HepG2 (cell line): ENCODE measurements at regions not wholly inside any gene's neighbourhood (a gene's known extent, or its start where the extent isn't known, plus 50 kb on each side); places are given as distances from the start of the nearest gene placed in this dataset.

Experiments
- CENPT ChIP-seq: sonication (generic); formaldehyde crosslinking; IDR thresholded peaks from 2 replicates; pipeline ENCODE4 v1.8.0; 2022; ENCODE audit warnings: low read depth, mild to moderate bottlenecking, moderate library complexity, missing genetic modification reagents
- GABPA ChIP-seq, 2 experiments: IDR thresholded peaks; 2 replicates each; pipeline ENCODE4 v1.6.1; 2011 to 2016; ENCODE audit warnings: low read depth in 2 of 2, low read length in 1 of 2, missing biosample characterization in 1 of 2, missing genetic modification characterization in 1 of 2
- MZF1 ChIP-seq: sonication (generic); formaldehyde crosslinking; IDR thresholded peaks from 2 replicates; pipeline ENCODE4 v1.8.1; 2023; ENCODE audit warnings: mild to moderate bottlenecking, missing genetic modification reagents, borderline replicate concordance
- POLR2A ChIP-seq, 2 experiments: IDR thresholded peaks; 2 replicates each; pipeline ENCODE4 v1.6.1; 2011; ENCODE audit warnings: low read depth in 2 of 2, low read length in 2 of 2, mild to moderate bottlenecking in 1 of 2, moderate library complexity in 1 of 2; ENCODE audit not compliant: insufficient read depth in 1 of 2
- PTBP1 ChIP-seq: fragments of 200-400 bp; formaldehyde crosslinking; IDR thresholded peaks from 2 replicates; pipeline ENCODE4 v1.6.1; 2018; ENCODE audit warnings: low read length, low read depth; ENCODE audit not compliant: poor library complexity, severe bottlenecking
- SRY ChIP-seq: sonication (generic); formaldehyde crosslinking; IDR thresholded peaks from 2 replicates; pipeline ENCODE4 v1.8.0; 2022; ENCODE audit warnings: mild to moderate bottlenecking, missing genetic modification reagents
- ZMYM4 ChIP-seq: sonication (generic); formaldehyde crosslinking; IDR thresholded peaks from 2 replicates; pipeline ENCODE4 v1.8.1; 2023; ENCODE audit warnings: mild to moderate bottlenecking, missing genetic modification reagents
- ZZZ3 ChIP-seq: sonication (generic); formaldehyde crosslinking; IDR thresholded peaks from 2 replicates; pipeline ENCODE4 v1.4.0; 2020; ENCODE audit warnings: missing genetic modification reagents, mild to moderate bottlenecking, borderline replicate concordance
- TF ChIP-seq, protein P1 (sequence below): sonication (generic); formaldehyde crosslinking; IDR thresholded peaks from 2 replicates; pipeline ENCODE4 v1.4.0; 2020; ENCODE audit warnings: missing genetic modification reagents
- TF ChIP-seq, protein P2 (sequence below): sonication (generic); formaldehyde crosslinking; IDR thresholded peaks from 2 replicates; pipeline ENCODE4 v1.5.0; 2020; ENCODE audit warnings: mild to moderate bottlenecking, missing genetic modification reagents, moderate library complexity
- TF ChIP-seq, protein P3 (sequence below): sonication (generic); formaldehyde crosslinking; IDR thresholded peaks from 2 replicates; pipeline ENCODE4 v1.4.0; 2020; ENCODE audit warnings: missing genetic modification reagents

- TF ChIP-seq, protein P1, sequence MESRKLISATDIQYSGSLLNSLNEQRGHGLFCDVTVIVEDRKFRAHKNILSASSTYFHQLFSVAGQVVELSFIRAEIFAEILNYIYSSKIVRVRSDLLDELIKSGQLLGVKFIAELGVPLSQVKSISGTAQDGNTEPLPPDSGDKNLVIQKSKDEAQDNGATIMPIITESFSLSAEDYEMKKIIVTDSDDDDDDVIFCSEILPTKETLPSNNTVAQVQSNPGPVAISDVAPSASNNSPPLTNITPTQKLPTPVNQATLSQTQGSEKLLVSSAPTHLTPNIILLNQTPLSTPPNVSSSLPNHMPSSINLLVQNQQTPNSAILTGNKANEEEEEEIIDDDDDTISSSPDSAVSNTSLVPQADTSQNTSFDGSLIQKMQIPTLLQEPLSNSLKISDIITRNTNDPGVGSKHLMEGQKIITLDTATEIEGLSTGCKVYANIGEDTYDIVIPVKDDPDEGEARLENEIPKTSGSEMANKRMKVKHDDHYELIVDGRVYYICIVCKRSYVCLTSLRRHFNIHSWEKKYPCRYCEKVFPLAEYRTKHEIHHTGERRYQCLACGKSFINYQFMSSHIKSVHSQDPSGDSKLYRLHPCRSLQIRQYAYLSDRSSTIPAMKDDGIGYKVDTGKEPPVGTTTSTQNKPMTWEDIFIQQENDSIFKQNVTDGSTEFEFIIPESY (CRISPR knock-in tag): no peak
- TF ChIP-seq, protein P2, sequence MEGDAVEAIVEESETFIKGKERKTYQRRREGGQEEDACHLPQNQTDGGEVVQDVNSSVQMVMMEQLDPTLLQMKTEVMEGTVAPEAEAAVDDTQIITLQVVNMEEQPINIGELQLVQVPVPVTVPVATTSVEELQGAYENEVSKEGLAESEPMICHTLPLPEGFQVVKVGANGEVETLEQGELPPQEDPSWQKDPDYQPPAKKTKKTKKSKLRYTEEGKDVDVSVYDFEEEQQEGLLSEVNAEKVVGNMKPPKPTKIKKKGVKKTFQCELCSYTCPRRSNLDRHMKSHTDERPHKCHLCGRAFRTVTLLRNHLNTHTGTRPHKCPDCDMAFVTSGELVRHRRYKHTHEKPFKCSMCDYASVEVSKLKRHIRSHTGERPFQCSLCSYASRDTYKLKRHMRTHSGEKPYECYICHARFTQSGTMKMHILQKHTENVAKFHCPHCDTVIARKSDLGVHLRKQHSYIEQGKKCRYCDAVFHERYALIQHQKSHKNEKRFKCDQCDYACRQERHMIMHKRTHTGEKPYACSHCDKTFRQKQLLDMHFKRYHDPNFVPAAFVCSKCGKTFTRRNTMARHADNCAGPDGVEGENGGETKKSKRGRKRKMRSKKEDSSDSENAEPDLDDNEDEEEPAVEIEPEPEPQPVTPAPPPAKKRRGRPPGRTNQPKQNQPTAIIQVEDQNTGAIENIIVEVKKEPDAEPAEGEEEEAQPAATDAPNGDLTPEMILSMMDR: no peak
- TF ChIP-seq POLR2A (IDR thresholded peaks at IDR 0.05; ENCODE audit: insufficient read depth in 1 of 2, low read depth in 2 of 2, low read length in 2 of 2): no peak
- no peak for TF ChIP-seq ZZZ3 (CRISPR knock-in tag)
- TF ChIP-seq ZMYM4: no peak
- TF ChIP-seq, protein P3, sequence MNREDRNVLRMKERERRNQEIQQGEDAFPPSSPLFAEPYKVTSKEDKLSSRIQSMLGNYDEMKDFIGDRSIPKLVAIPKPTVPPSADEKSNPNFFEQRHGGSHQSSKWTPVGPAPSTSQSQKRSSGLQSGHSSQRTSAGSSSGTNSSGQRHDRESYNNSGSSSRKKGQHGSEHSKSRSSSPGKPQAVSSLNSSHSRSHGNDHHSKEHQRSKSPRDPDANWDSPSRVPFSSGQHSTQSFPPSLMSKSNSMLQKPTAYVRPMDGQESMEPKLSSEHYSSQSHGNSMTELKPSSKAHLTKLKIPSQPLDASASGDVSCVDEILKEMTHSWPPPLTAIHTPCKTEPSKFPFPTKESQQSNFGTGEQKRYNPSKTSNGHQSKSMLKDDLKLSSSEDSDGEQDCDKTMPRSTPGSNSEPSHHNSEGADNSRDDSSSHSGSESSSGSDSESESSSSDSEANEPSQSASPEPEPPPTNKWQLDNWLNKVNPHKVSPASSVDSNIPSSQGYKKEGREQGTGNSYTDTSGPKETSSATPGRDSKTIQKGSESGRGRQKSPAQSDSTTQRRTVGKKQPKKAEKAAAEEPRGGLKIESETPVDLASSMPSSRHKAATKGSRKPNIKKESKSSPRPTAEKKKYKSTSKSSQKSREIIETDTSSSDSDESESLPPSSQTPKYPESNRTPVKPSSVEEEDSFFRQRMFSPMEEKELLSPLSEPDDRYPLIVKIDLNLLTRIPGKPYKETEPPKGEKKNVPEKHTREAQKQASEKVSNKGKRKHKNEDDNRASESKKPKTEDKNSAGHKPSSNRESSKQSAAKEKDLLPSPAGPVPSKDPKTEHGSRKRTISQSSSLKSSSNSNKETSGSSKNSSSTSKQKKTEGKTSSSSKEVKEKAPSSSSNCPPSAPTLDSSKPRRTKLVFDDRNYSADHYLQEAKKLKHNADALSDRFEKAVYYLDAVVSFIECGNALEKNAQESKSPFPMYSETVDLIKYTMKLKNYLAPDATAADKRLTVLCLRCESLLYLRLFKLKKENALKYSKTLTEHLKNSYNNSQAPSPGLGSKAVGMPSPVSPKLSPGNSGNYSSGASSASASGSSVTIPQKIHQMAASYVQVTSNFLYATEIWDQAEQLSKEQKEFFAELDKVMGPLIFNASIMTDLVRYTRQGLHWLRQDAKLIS (CRISPR knock-in tag): no peak
- TF ChIP-seq MZF1 (CRISPR knock-in tag): no peak
- no peak for TF ChIP-seq CENPT
- TF ChIP-seq SRY (CRISPR knock-in tag): no peak
- TF ChIP-seq PTBP1: no peak
- no peak for TF ChIP-seq GABPA (IDR thresholded peaks at IDR 0.05; ENCODE audit: low read depth, low read length)
- no peak for TF ChIP-seq GABPA (CRISPR knock-in tag; IDR thresholded peaks at IDR 0.05; ENCODE audit: low read depth)
Measured at GRCh38 chr7:106797937-106798336, 67.1 kb upstream of the PIK3CG start.
